ENCODE measurements at regions not wholly inside any gene's neighbourhood (a gene's known extent, or its start where the extent isn't known, plus 50 kb on each side); places are given as distances from the start of the nearest gene placed in this dataset.

DNA sequence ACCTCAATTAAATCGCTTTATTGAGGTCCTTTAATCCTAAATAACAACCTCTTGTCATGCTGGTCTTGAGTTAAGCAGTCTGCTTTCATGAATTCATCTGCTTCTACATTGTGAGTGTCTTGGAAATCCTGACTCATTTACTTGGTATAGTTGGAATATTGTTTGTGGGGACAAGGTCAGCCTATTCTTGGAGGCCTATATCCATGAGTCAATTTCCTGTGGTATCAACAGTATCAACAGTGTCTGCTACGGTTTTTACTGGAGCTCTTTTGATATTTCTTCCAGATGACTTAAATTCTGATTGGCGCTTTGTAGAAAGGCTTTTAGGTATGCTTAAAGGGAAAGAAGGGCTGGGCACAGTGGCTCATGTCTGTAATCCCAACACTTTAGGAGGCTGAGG lies 71.2 kb upstream of the PARP8 start:
- TF ChIP-seq ZC3H11A (IDR thresholded peaks at IDR 0.05): no peak
- TF ChIP-seq EP300 (IDR thresholded peaks at IDR 0.05): no peak
- TF ChIP-seq, protein P1, sequence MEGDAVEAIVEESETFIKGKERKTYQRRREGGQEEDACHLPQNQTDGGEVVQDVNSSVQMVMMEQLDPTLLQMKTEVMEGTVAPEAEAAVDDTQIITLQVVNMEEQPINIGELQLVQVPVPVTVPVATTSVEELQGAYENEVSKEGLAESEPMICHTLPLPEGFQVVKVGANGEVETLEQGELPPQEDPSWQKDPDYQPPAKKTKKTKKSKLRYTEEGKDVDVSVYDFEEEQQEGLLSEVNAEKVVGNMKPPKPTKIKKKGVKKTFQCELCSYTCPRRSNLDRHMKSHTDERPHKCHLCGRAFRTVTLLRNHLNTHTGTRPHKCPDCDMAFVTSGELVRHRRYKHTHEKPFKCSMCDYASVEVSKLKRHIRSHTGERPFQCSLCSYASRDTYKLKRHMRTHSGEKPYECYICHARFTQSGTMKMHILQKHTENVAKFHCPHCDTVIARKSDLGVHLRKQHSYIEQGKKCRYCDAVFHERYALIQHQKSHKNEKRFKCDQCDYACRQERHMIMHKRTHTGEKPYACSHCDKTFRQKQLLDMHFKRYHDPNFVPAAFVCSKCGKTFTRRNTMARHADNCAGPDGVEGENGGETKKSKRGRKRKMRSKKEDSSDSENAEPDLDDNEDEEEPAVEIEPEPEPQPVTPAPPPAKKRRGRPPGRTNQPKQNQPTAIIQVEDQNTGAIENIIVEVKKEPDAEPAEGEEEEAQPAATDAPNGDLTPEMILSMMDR (IDR thresholded peaks at IDR 0.05): no peak
- no peak for TF ChIP-seq POLR2AphosphoS2 (conservative IDR thresholded peaks at IDR 0.05; ENCODE audit: low read length)
- no peak for TF ChIP-seq HDAC2 (IDR thresholded peaks at IDR 0.05)
- TF ChIP-seq RAD21 (conservative IDR thresholded peaks at IDR 0.05 in 1 of 2, IDR thresholded peaks at IDR 0.05 in 1 of 2): no peak
- TF ChIP-seq MYC (IDR thresholded peaks at IDR 0.05; ENCODE audit: borderline replicate concordance, low read length): no peak
- TF ChIP-seq, protein P2, sequence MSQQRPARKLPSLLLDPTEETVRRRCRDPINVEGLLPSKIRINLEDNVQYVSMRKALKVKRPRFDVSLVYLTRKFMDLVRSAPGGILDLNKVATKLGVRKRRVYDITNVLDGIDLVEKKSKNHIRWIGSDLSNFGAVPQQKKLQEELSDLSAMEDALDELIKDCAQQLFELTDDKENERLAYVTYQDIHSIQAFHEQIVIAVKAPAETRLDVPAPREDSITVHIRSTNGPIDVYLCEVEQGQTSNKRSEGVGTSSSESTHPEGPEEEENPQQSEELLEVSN (IDR thresholded peaks at IDR 0.05; ENCODE audit: borderline replicate concordance, low read depth): no peak
- TF ChIP-seq CHD2 (IDR thresholded peaks at IDR 0.05; ENCODE audit: low read length, partially characterized antibody): no peak
- TF ChIP-seq MAZ (IDR thresholded peaks at IDR 0.05; ENCODE audit: borderline replicate concordance, low read depth, low read length): no peak
